ENCODE measurements at regions not wholly inside any gene's neighbourhood (a gene's known extent, or its start where the extent isn't known, plus 50 kb on each side); places are given as distances from the start of the nearest gene placed in this dataset.

- Mint-ChIP-seq H3K27me3 (ENCODE audit: low read depth) (peaks cover 3% of the 10 kb centered on the region), H3K4me1 (no peaks in the 10 kb centered on the region; the same call in 1 of the 2 replicates), H3K36me3 (0 out of 2 replicates have a peak, but pooled peaks cover 1% of the 10 kb centered on the region), H3K4me3 (no peak overlapping the region), H3K9me3 (peaks cover 27% of the 10 kb centered on the region), H3K27ac (no peak overlapping the region)
- CTCF ChIA-PET, result no interaction called here
- ATAC-seq (no peak), DNase-seq (ENCODE audit: low spot score) (no peak)
- TF ChIP-seq OVOL2 (CRISPR knock-in tag; IDR thresholded peaks at IDR 0.05; ENCODE audit: borderline replicate concordance) (no peak), GABPB1 (CRISPR knock-in tag; IDR thresholded peaks at IDR 0.05) (no peak), HMGXB4 (CRISPR knock-in tag; IDR thresholded peaks at IDR 0.05) (no peak), ETV6 (CRISPR knock-in tag; IDR thresholded peaks at IDR 0.05) (no peak), ZNF219 (CRISPR knock-in tag; IDR thresholded peaks at IDR 0.05; ENCODE audit: borderline replicate concordance) (no peak), ZNF263 (CRISPR knock-in tag; IDR thresholded peaks at IDR 0.05; ENCODE audit: low read depth) (no peak), NR2C2 (CRISPR knock-in tag; IDR thresholded peaks at IDR 0.05) (no peak), ESRRA (CRISPR knock-in tag; IDR thresholded peaks at IDR 0.05; ENCODE audit: borderline replicate concordance) (no peak), ATF2 (CRISPR knock-in tag; IDR thresholded peaks at IDR 0.05; ENCODE audit: borderline replicate concordance, low read depth) (no peak)
- TF ChIP-seq, protein P1, sequence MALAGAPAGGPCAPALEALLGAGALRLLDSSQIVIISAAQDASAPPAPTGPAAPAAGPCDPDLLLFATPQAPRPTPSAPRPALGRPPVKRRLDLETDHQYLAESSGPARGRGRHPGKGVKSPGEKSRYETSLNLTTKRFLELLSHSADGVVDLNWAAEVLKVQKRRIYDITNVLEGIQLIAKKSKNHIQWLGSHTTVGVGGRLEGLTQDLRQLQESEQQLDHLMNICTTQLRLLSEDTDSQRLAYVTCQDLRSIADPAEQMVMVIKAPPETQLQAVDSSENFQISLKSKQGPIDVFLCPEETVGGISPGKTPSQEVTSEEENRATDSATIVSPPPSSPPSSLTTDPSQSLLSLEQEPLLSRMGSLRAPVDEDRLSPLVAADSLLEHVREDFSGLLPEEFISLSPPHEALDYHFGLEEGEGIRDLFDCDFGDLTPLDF (CRISPR knock-in tag; IDR thresholded peaks at IDR 0.05), result no peak
- TF ChIP-seq, protein P2, sequence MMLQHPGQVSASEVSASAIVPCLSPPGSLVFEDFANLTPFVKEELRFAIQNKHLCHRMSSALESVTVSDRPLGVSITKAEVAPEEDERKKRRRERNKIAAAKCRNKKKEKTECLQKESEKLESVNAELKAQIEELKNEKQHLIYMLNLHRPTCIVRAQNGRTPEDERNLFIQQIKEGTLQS (CRISPR knock-in tag; conservative IDR thresholded peaks at IDR 0.05), result no peak
- POLR2A ChIA-PET, result no interaction called here
Observed at GRCh38 chr19:29336425-29336824, 123.5 kb upstream of the UQCRFS1 start.

DNA sequence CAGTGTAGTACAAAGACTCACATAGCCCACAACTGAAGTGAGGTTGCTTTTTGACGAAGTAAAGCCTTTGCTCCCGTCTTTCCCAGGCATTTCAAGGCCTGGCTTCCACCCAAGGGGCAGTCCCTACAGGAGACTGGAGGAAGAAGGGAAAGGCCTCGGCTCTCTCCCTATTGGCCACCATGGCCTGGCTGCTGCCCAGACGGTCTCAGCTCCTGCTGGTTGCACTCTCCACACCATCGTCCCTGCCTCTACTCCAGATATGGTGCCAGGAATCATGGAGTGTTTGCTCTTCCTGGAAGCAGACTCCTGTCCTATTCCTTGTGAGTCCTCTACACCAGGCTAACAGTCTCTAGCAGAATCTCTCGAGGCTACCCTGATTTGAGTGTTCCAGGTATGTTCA lies 124.1 kb upstream of the UQCRFS1 start:
- ATAC-seq, result no peak
- POLR2A ChIA-PET, result no interaction called here
- Mint-ChIP-seq H3K27me3 (ENCODE audit: low read depth) (peaks cover 3% of the 10 kb centered on the region), H3K36me3 (peaks cover 7% of the 10 kb centered on the region; the same call in 1 of the 2 replicates), H3K4me3 (no peak overlapping the region), H3K9me3 (peaks cover 33% of the 10 kb centered on the region), H3K4me1 (no peaks in the 10 kb centered on the region), H3K27ac (no peak overlapping the region)
- DNase-seq (ENCODE audit: low spot score), result no peak
- CTCF ChIA-PET, result no interaction called here
- TF ChIP-seq NR3C1 (CRISPR knock-in tag; conservative IDR thresholded peaks at IDR 0.05; ENCODE audit: low read depth) (no peak), ERG (CRISPR knock-in tag; IDR thresholded peaks at IDR 0.05) (no peak), HMGXB4 (CRISPR knock-in tag; IDR thresholded peaks at IDR 0.05) (no peak), TEAD4 (CRISPR knock-in tag; IDR thresholded peaks at IDR 0.05) (no peak), SMAD4 (CRISPR knock-in tag; IDR thresholded peaks at IDR 0.05) (no peak), HMGA2 (CRISPR knock-in tag; IDR thresholded peaks at IDR 0.05) (no peak), JUN (CRISPR knock-in tag; IDR thresholded peaks at IDR 0.05) (no peak), ZSCAN18 (CRISPR knock-in tag; IDR thresholded peaks at IDR 0.05) (no peak), NR2C2 (CRISPR knock-in tag; IDR thresholded peaks at IDR 0.05) (no peak)

Measured in WTC11 (cell line).